BJ (cell line): ENCODE measurements at regions not wholly inside any gene's neighbourhood (a gene's known extent, or its start where the extent isn't known, plus 50 kb on each side); places are given as distances from the start of the nearest gene placed in this dataset.

Experiments used
- CTCF ChIA-PET: fragments of 350-600 bp; formaldehyde crosslinking; extraction: SDS; loops from one replicate; lab custom pipeline; 2021; ENCODE audit warnings: antibody characterized with exemption, inconsistent platforms; lab: Yijun Ruan, JAX
- POLR2A ChIA-PET: fragments of 300-600 bp; sonication (Branson Sonifier 250); formaldehyde crosslinking; extraction: SDS; loops from one replicate; lab custom pipeline; 2021; ENCODE audit warnings: antibody characterized with exemption; lab: Charles Lee
- DNase-seq: peaks from one replicate; pipeline ENCODE4 v3.0.0-alpha.2; 2011; ENCODE audit warnings: low read depth
- H3K27me3 ChIP-seq: 2 replicates; pipeline ENCODE4 v1.6.0; 2011; ENCODE audit warnings: low read length; ENCODE audit not compliant: control insufficient read depth, insufficient read depth
- H3K36me3 ChIP-seq: 2 replicates; pipeline ENCODE4 v1.5.1; 2011; ENCODE audit warnings: low read length; ENCODE audit not compliant: control insufficient read depth, insufficient read depth
- H3K4me3 ChIP-seq: 2 replicates; pipeline ENCODE4 v1.5.1; 2011; ENCODE audit warnings: low read depth, mild to moderate bottlenecking, control low read depth, low read length
- TF ChIP-seq, protein P1 (sequence below): IDR thresholded peaks from 2 replicates; pipeline ENCODE4 v1.5.1; 2011; ENCODE audit warnings: low read depth, mild to moderate bottlenecking, control low read depth, inconsistent platforms, low read length, moderate library complexity; ENCODE audit not compliant: insufficient read depth

DNA sequence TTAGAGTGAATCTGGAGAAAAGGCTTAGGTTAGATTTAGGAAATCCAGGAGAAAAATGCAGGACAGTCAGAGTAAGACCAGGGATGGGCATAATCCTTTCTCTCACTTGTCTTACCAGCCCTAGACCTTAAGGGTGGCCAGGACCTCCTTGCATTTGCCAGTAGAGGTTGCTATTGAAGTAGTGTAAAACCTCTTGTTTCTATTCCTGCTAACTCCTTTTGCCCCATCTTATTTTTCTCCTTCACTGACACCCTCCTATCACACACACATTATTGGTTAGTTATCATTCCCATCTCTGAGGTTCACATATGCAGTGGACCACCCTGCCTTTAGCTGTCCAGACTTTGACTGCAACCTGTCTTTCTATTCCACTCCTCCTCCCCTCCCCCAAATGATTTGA, 75.0 kb upstream of the MACF1 start:
- TF ChIP-seq, protein P1, sequence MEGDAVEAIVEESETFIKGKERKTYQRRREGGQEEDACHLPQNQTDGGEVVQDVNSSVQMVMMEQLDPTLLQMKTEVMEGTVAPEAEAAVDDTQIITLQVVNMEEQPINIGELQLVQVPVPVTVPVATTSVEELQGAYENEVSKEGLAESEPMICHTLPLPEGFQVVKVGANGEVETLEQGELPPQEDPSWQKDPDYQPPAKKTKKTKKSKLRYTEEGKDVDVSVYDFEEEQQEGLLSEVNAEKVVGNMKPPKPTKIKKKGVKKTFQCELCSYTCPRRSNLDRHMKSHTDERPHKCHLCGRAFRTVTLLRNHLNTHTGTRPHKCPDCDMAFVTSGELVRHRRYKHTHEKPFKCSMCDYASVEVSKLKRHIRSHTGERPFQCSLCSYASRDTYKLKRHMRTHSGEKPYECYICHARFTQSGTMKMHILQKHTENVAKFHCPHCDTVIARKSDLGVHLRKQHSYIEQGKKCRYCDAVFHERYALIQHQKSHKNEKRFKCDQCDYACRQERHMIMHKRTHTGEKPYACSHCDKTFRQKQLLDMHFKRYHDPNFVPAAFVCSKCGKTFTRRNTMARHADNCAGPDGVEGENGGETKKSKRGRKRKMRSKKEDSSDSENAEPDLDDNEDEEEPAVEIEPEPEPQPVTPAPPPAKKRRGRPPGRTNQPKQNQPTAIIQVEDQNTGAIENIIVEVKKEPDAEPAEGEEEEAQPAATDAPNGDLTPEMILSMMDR, result peak; percentile 42
- CTCF ChIA-PET, result interaction anchor here (1.3 to 1.7 kb wide), 8 partner anchors 10 to 140 kb away, joined by 3 to 8 read pairs (median 4); no protein-coding TSS in a partner anchor
- Histone ChIP-seq H3K27me3 (no peaks in the 10 kb centered on the region), H3K4me3 (no peak overlapping the region), H3K36me3 (peaks cover 1% of the 10 kb centered on the region)
- no peak for DNase-seq
- POLR2A ChIA-PET, result interaction anchor here (0.9 kb wide), 1 partner anchor 30 kb away, joined by 3 read pairs; no protein-coding TSS in a partner anchor

DNA sequence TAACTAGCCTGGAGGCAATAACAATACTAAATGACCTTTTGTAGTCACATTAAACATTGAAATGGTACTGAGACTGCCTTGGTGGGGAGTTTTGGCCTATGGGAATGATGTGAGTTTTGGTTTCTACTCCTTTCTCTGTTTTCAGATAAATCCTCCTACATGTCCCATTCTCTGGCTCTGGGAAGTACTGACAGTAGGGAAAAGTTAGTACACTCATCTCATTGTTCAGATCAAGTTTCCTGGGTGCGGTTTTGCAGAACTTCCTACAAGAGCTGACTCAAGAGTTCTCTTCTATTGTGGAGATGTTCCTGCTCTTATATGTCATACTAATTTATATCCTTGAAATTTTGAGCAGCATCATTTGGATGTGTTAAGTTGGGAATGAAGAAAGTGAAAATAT, 74.2 kb upstream of the MACF1 start:
- DNase-seq, result no peak
- no peak overlapping the region for H3K4me3 ChIP-seq
- peaks cover 1% of the 10 kb centered on the region for H3K36me3 ChIP-seq
- POLR2A ChIA-PET, result interaction anchor here (0.9 kb wide), 1 partner anchor 29 kb away, joined by 3 read pairs; no protein-coding TSS in a partner anchor
- TF ChIP-seq, protein P1, result no peak
- H3K27me3 ChIP-seq, result no peaks in the 10 kb centered on the region
- CTCF ChIA-PET, result interaction anchor here (0.9 to 1.9 kb wide), 6 partner anchors 12 to 75 kb away, joined by 3 to 8 read pairs (median 5); no protein-coding TSS in a partner anchor

DNA sequence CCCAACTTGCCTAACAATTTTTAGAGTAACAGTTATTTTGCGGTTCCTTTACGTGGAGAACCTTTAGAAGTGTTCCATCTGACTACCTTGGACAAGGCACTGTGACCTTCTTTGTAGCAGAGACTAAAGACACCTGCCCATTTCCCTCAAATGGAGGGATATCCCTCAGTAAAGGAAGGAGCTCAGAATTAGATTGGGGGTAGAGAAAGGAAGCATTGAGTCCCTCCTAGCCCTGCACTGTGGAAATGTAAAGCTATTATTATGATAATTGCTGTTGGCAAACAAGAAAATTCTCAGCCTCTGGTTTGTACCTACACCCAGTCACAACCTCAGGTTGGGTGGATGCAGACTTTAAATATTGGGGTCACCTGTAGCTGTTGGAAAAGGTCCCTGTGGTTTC, 72.6 kb upstream of the MACF1 start:
- no peak for DNase-seq
- no peaks in the 10 kb centered on the region for H3K27me3 ChIP-seq
- TF ChIP-seq, protein P1, result no peak
- peaks cover 1% of the 10 kb centered on the region; the same call in 1 of the 2 replicates for H3K36me3 ChIP-seq
- POLR2A ChIA-PET, result no interaction called here
- CTCF ChIA-PET, result interaction anchor here (0.8 to 2.0 kb wide), 6 partner anchors 14 to 127 kb away, joined by 3 to 15 read pairs (median 5); no protein-coding TSS in a partner anchor
- no peak overlapping the region for H3K4me3 ChIP-seq

DNA sequence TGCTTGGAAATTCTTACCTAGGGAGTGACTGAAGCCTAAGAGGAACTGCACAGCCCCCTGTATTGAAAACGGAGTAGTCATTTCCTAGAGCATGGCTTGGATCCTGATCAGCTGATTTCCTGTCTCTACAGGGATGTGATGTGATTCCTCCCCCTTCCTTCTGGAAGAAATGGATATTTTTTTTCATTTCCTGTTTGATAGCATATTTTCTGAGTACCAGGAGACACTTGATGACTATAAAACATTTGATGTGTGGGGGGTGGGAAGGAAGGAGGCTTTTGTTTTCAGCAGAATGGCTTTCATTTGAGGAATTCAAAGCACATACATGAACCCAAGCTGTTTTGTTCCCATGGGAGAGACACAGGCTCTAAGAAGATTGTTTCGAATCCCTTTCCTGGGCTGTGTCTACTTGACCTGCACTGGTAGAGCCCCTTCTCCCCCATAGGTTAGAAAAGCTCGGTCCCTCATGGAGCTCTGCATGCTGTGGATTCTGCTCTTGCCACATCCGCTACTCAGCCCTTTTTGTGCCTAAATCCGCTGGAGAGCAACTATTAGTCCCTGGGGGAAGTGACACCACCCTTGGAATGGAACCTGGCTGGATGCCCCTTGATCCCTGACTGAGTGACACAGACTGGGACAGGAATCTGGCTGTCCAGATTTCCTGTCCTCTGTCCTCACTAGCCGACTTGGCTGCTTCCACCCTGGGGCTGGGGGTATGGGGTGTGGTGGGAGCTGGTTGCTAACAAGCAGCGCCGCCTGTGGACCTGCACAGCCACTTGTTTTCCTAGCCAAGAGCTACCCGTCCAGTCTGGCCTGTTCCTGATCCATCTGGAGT, 71.8 kb upstream of the MACF1 start:
- POLR2A ChIA-PET, result no interaction called here
- Histone ChIP-seq H3K36me3 (peaks cover 1% of the 10 kb centered on the region; the same call in 1 of the 2 replicates), H3K27me3 (no peaks in the 10 kb centered on the region), H3K4me3 (no peak overlapping the region)
- TF ChIP-seq, protein P1, result no peak
- CTCF ChIA-PET, result interaction anchor here (0.8 to 2.0 kb wide), 7 partner anchors 9 to 126 kb away, joined by 3 to 15 read pairs (median 4); no protein-coding TSS in a partner anchor
- DNase-seq, result no peak

DNA sequence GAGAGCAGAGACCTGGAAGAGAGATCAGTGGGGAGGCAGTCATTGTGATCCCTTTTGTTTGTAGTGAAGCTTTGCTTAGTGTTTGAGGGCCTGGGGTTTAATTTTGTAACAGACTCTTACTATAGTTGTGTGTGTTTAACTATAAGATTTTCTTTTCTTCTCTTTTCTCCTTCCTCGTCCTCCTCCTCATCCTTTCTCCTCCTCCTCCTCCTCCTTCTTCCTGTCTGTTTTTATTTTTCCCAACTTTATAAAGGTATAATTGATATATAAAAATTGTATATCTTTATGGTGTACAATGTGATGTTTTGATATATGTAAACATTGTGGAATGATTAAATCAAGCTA, 71.2 kb upstream of the MACF1 start:
- TF ChIP-seq, protein P1, result no peak
- Histone ChIP-seq H3K36me3 (peaks cover 1% of the 10 kb centered on the region; the same call in 1 of the 2 replicates), H3K4me3 (no peak overlapping the region), H3K27me3 (no peaks in the 10 kb centered on the region)
- CTCF ChIA-PET, result interaction anchor here (1.3 to 2.0 kb wide), 4 partner anchors 8 to 58 kb away, joined by 3 to 15 read pairs (median 8); no protein-coding TSS in a partner anchor
- no peak for DNase-seq
- POLR2A ChIA-PET, result no interaction called here
